Left ventricle myocardium inferior (tissue), 1 donor: ENCODE measurements at regions not wholly inside any gene's neighbourhood (a gene's known extent, or its start where the extent isn't known, plus 50 kb on each side); places are given as distances from the start of the nearest gene placed in this dataset.

Experiments used
- DNase-seq: peaks from one replicate; pipeline ENCODE4 v3.0.0-alpha.2; 2020
- H3K27ac ChIP-seq: fragments of 200-600 bp; replicated peaks from 2 replicates; pipeline ENCODE4 v1.8.0; 2021
- H3K27me3 ChIP-seq: fragments of 200-600 bp; 2 replicates; pipeline ENCODE4 v1.8.0; 2021; ENCODE audit warnings: low read depth
- H3K36me3 ChIP-seq: fragments of 200-600 bp; 2 replicates; pipeline ENCODE4 v1.8.0; 2021
- H3K4me1 ChIP-seq: fragments of 200-600 bp; 2 replicates; pipeline ENCODE4 v1.8.0; 2021
- H3K4me3 ChIP-seq: fragments of 200-600 bp; 2 replicates; pipeline ENCODE4 v1.8.0; 2021; ENCODE audit warnings: mild to moderate bottlenecking, moderate library complexity
- H3K9me3 ChIP-seq: fragments of 200-600 bp; replicated peaks from 2 replicates; pipeline ENCODE4 v1.8.0; 2021
- intact Hi-C: fragments of 100-400 bp; cut with micrococcal nuclease; formaldehyde crosslinking; loops from one replicate; pipeline ENCODE4 v1.11.0; 2022
- TF ChIP-seq, protein P1 (sequence below): fragments of 200-600 bp; IDR thresholded peaks from 2 replicates; pipeline ENCODE4 v1.8.0; 2021; ENCODE audit warnings: antibody characterized with exemption, mild to moderate bottlenecking, borderline replicate concordance
- donor health status: DM: no; HTN: yes; CAD: no; lungs with severe emphysema.

DNA sequence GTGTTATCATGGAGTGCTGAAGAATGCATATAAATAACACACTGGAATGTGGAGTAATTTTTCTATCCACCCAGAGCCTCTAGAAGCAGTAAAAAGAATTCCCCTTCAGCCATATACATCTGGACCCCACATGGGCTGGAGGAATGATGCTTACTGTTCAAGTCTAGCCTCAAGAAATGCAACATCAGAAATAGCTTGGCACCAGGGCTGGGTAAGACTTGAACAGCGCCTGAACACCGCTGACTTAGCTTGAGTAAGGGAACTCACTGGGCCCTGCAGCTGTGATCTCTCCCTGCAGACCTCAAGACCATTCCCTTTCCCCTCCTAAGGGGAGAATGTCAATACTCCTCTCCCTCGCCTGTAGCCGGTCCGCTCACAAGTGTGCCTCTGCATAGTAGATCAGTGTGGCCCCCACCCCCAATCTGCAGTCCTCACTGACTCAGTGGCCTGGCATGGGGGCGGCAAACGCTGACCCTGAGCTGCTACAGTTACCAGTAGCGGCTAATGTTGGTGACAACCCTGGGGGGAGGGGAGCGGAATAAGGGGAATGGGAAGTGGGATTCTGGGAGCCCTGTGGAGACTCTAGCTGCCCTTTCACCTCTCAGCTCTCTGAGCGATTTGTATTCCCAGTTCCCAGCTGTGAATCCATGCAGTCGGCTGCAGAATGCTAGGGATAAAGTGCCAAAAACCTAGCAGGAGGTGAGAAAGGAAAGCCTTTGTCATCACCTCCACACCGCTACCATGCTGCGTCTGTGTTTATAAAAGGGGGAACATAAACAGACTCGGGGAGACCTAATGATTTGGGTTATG is 483.9 kb downstream of the DISC1 start:
- Histone ChIP-seq H3K36me3 (no peaks in the 10 kb centered on the region), H3K4me1 (no peaks in the 10 kb centered on the region), H3K9me3 (no peaks in the 10 kb centered on the region), H3K4me3 (no peak overlapping the region), H3K27ac (no peak overlapping the region), H3K27me3 (no peaks in the 10 kb centered on the region)
- DNase-seq = no peak
- TF ChIP-seq, protein P1, sequence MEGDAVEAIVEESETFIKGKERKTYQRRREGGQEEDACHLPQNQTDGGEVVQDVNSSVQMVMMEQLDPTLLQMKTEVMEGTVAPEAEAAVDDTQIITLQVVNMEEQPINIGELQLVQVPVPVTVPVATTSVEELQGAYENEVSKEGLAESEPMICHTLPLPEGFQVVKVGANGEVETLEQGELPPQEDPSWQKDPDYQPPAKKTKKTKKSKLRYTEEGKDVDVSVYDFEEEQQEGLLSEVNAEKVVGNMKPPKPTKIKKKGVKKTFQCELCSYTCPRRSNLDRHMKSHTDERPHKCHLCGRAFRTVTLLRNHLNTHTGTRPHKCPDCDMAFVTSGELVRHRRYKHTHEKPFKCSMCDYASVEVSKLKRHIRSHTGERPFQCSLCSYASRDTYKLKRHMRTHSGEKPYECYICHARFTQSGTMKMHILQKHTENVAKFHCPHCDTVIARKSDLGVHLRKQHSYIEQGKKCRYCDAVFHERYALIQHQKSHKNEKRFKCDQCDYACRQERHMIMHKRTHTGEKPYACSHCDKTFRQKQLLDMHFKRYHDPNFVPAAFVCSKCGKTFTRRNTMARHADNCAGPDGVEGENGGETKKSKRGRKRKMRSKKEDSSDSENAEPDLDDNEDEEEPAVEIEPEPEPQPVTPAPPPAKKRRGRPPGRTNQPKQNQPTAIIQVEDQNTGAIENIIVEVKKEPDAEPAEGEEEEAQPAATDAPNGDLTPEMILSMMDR = no peak
- intact Hi-C loops = no loop called here

DNA sequence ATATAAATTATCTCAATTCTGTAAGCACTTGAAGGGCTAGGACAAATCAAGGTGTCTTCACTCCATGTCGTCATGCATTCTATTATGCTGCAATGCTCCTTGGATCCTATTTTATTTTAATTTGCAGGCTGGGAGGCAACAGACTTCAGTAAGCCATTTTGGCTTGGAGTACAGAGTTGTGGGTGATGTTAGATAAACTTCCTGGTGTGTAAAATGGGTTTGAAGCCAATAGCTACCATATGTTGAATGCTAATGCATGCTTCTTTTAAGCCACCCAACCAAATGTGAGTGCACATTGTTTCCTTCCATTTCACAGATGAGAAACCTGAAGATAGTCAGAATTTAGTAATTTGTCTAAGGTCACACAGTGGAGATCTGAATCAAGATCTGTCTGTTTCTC is 482.8 kb downstream of the DISC1 start:
- Histone ChIP-seq H3K4me1 (no peaks in the 10 kb centered on the region), H3K36me3 (no peaks in the 10 kb centered on the region), H3K4me3 (no peak overlapping the region), H3K9me3 (no peaks in the 10 kb centered on the region), H3K27me3 (no peaks in the 10 kb centered on the region), H3K27ac (no peak overlapping the region)
- intact Hi-C loops = no loop called here
- TF ChIP-seq, protein P1 = no peak
- no peak for DNase-seq

DNA sequence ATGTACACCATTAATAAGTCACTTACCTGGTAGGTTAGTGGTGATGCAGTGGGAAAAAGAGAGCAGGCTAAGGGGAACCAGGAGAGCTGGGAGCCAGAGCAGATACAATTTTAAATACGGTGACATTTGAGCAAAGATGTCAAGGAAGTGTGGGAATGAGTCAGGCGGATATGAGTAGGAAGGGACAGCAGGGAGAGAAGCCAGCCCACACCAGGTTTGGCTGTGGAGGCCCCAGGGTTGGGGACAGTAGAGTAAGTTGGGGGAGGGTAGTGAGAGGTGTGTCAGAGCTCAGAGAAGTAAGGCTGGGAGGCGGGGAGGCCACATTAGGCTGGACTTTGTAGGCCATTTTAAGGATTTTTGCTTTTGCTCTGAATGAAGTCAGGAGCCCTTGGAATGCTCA is 482.0 kb downstream of the DISC1 start:
- H3K4me3 ChIP-seq = no peak overlapping the region
- DNase-seq = no peak
- no peaks in the 10 kb centered on the region for H3K9me3 ChIP-seq
- no peaks in the 10 kb centered on the region for H3K27me3 ChIP-seq
- H3K36me3 ChIP-seq = no peaks in the 10 kb centered on the region
- no peaks in the 10 kb centered on the region for H3K4me1 ChIP-seq
- H3K27ac ChIP-seq = no peak overlapping the region
- intact Hi-C loops = no loop called here
- TF ChIP-seq, protein P1 = no peak

DNA sequence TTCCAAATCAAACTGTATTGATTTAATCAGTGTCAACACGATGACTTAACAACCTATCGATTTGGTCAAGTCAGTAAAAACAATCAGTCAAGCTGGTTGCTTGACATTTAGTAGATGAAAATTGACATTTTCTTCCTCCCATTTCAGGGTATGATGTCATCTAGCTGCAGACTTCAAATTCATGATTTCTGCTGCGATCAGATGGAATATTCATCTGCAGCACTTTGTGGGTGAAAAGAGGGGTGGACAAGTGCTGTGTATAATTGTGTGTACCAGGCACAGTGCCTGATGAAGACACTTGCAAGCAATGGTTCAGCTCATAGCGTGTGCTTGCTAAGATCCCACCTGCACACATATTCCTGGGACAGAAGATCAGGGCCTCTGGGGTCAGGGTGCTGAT is 479.8 kb downstream of the DISC1 start:
- no peak overlapping the region for H3K4me3 ChIP-seq
- H3K9me3 ChIP-seq = no peaks in the 10 kb centered on the region
- intact Hi-C loops = no loop called here
- no peak overlapping the region for H3K27ac ChIP-seq
- no peak for DNase-seq
- TF ChIP-seq, protein P1 = no peak
- no peaks in the 10 kb centered on the region for H3K4me1 ChIP-seq
- no peaks in the 10 kb centered on the region for H3K27me3 ChIP-seq
- H3K36me3 ChIP-seq = no peaks in the 10 kb centered on the region

DNA sequence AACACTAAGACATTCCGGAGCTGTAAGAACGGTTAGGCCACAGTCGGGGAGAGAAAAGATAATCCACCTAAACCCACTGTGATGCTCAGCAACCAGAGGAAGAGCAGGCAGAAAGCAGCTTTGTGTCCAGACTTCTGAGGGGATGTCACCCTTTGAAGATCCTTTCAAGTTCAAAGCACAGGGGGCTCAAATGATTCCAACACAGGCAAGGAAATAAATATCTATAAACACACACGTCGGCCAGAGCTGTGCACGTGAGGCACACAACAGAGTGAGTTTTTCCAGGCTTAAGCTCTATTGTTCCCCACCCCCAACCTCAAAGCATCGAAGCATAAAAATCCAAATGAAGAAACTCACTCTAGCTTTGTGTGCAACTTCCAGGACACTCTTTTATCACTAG is 479.0 kb downstream of the DISC1 start:
- Histone ChIP-seq H3K36me3 (no peaks in the 10 kb centered on the region), H3K9me3 (no peaks in the 10 kb centered on the region), H3K4me1 (no peaks in the 10 kb centered on the region), H3K27ac (no peak overlapping the region), H3K4me3 (no peak overlapping the region), H3K27me3 (no peaks in the 10 kb centered on the region)
- intact Hi-C loops = no loop called here
- TF ChIP-seq, protein P1 = no peak
- DNase-seq = no peak
